ENCODE measurements at regions not wholly inside any gene's neighbourhood (a gene's known extent, or its start where the extent isn't known, plus 50 kb on each side); places are given as distances from the start of the nearest gene placed in this dataset.

GRCh38 chr2:22838461-22838860 lies 546.5 kb upstream of the KLHL29 start:
- no peak for TF ChIP-seq POLR2AphosphoS5 (IDR thresholded peaks at IDR 0.05; ENCODE audit: low read depth, low read length)
- no peak for TF ChIP-seq FOXP2 (optimal IDR thresholded peaks at IDR 0.05; ENCODE audit: borderline replicate concordance, extremely low read depth, extremely low read length, insufficient read depth)
- no peak for TF ChIP-seq REST (IDR thresholded peaks at IDR 0.05; ENCODE audit: insufficient read depth in 1 of 2, low read depth in 2 of 2, low read length in 2 of 2)
- TF ChIP-seq SIN3A (IDR thresholded peaks at IDR 0.05; ENCODE audit: borderline replicate concordance, insufficient read depth, low read length) = no peak
- no peak for TF ChIP-seq TAF1 (IDR thresholded peaks at IDR 0.05; ENCODE audit: borderline replicate concordance, insufficient read depth, low read length)

- TF ChIP-seq SIN3A (IDR thresholded peaks at IDR 0.05; ENCODE audit: borderline replicate concordance, insufficient read depth, low read length) (no peak), REST (IDR thresholded peaks at IDR 0.05; ENCODE audit: insufficient read depth in 1 of 2, low read depth in 2 of 2, low read length in 2 of 2) (no peak), POLR2AphosphoS5 (IDR thresholded peaks at IDR 0.05; ENCODE audit: low read depth, low read length) (no peak), FOXP2 (optimal IDR thresholded peaks at IDR 0.05; ENCODE audit: borderline replicate concordance, extremely low read depth, extremely low read length, insufficient read depth) (no peak)
Measured at GRCh38 chr2:22842205-22842869, 542.6 kb upstream of the KLHL29 start.

GRCh38 chr2:22843919-22844537 lies 541.0 kb upstream of the KLHL29 start:
- TF ChIP-seq POLR2AphosphoS5 (IDR thresholded peaks at IDR 0.05; ENCODE audit: low read depth, low read length) (no peak), FOXP2 (optimal IDR thresholded peaks at IDR 0.05; ENCODE audit: borderline replicate concordance, extremely low read depth, extremely low read length, insufficient read depth) (no peak), TAF1 (IDR thresholded peaks at IDR 0.05; ENCODE audit: borderline replicate concordance, insufficient read depth, low read length) (no peak), REST (IDR thresholded peaks at IDR 0.05; ENCODE audit: insufficient read depth in 1 of 2, low read depth in 2 of 2, low read length in 2 of 2) (no peak), SIN3A (IDR thresholded peaks at IDR 0.05; ENCODE audit: borderline replicate concordance, insufficient read depth, low read length) (no peak)

GRCh38 chr2:22850310-22850709 lies 534.7 kb upstream of the KLHL29 start:
- TF ChIP-seq TAF1 (IDR thresholded peaks at IDR 0.05; ENCODE audit: borderline replicate concordance, insufficient read depth, low read length) (no peak), FOXP2 (optimal IDR thresholded peaks at IDR 0.05; ENCODE audit: borderline replicate concordance, extremely low read depth, extremely low read length, insufficient read depth) (no peak), REST (IDR thresholded peaks at IDR 0.05; ENCODE audit: insufficient read depth in 1 of 2, low read depth in 2 of 2, low read length in 2 of 2) (no peak), POLR2AphosphoS5 (IDR thresholded peaks at IDR 0.05; ENCODE audit: low read depth, low read length) (no peak), SIN3A (IDR thresholded peaks at IDR 0.05; ENCODE audit: borderline replicate concordance, insufficient read depth, low read length) (no peak)

All from PFSK-1 (cell line).